Sigmoid colon (tissue), 4 donors: ENCODE measurements at regions not wholly inside any gene's neighbourhood (a gene's known extent, or its start where the extent isn't known, plus 50 kb on each side); places are given as distances from the start of the nearest gene placed in this dataset.

Source experiments
- POLR2A ChIP-seq, 2 donors: fragments of 450-650 bp; IDR thresholded peaks; one replicate each; pipeline ENCODE4 v1.6.1; 2016; ENCODE audit warnings: antibody characterized with exemption in 2 of 2, mild to moderate bottlenecking in 2 of 2, moderate library complexity in 2 of 2
- POLR2AphosphoS5 ChIP-seq, 4 donors: sonication (generic); formaldehyde crosslinking; IDR thresholded peaks; one replicate each; pipeline ENCODE4 v1.6.1; 2017; ENCODE audit warnings: antibody characterized with exemption in 4 of 4
- TF ChIP-seq, protein P1 (sequence below), 4 experiments: fragments of 450-650 bp in 3 of 4; fragments of 200-600 bp in 1 of 4; IDR thresholded peaks; one replicate each; pipeline ENCODE4 v1.5.1; 2016 to 2019; ENCODE audit warnings: antibody characterized with exemption in 4 of 4, mild to moderate bottlenecking in 3 of 4, moderate library complexity in 2 of 4

DNA sequence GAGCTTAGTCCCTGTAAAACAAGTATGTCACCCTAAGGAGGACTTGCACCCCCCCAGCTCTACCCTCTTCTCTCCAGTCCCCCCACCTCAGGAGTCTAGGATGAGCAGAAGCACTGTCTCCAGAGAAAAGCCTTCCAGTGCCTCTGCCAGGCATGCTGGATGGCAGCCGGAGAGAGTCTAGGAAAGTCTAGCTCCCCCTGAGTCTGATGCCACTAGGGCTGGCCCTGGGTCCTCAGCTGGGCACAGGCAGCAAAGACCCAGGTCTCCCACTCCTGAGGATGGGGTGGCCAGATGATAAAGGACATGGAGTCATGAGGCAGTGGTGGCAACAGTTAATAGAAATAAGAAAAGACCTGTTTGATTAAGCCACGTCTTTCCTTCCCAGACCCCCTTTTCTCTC is 225.6 kb downstream of the CYP26B1 start:
- TF ChIP-seq, protein P1, sequence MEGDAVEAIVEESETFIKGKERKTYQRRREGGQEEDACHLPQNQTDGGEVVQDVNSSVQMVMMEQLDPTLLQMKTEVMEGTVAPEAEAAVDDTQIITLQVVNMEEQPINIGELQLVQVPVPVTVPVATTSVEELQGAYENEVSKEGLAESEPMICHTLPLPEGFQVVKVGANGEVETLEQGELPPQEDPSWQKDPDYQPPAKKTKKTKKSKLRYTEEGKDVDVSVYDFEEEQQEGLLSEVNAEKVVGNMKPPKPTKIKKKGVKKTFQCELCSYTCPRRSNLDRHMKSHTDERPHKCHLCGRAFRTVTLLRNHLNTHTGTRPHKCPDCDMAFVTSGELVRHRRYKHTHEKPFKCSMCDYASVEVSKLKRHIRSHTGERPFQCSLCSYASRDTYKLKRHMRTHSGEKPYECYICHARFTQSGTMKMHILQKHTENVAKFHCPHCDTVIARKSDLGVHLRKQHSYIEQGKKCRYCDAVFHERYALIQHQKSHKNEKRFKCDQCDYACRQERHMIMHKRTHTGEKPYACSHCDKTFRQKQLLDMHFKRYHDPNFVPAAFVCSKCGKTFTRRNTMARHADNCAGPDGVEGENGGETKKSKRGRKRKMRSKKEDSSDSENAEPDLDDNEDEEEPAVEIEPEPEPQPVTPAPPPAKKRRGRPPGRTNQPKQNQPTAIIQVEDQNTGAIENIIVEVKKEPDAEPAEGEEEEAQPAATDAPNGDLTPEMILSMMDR (IDR thresholded peaks at IDR 0.05): no peak
- TF ChIP-seq POLR2AphosphoS5 (IDR thresholded peaks at IDR 0.05) (no peak), POLR2A (IDR thresholded peaks at IDR 0.05) (no peak)
